Right atrium auricular region (tissue), 2 donors: ENCODE measurements at regions not wholly inside any gene's neighbourhood (a gene's known extent, or its start where the extent isn't known, plus 50 kb on each side); places are given as distances from the start of the nearest gene placed in this dataset.

Experiments
- DNase-seq: peaks from one replicate; pipeline ENCODE4 v3.0.0-alpha.2; 2019; ENCODE audit warnings: low spot score
- H3K27ac ChIP-seq, 2 donors: fragments of 200-600 bp; sonication (generic); 1 replicate in 1 of 2; 2 replicates in 1 of 2; pipeline ENCODE4 v1.5.1; 2016 to 2019
- H3K27me3 ChIP-seq, 2 donors: fragments of 200-600 bp; sonication (generic); one replicate each; pipeline versions ENCODE4 v1.5.1 to v1.6.0; 2017 to 2019
- H3K36me3 ChIP-seq: fragments of 200-600 bp; sonication (generic); one replicate; pipeline ENCODE4 v1.5.1; 2016
- H3K4me1 ChIP-seq, 2 donors: fragments of 200-600 bp; sonication (generic); one replicate each; pipeline versions ENCODE4 v1.5.1 to v1.6.0; 2017 to 2019
- H3K4me3 ChIP-seq, 2 donors: fragments of 200-600 bp; sonication (generic); 1 replicate in 1 of 2; 2 replicates in 1 of 2; pipeline ENCODE4 v1.5.1; 2017 to 2019; ENCODE audit warnings: mild to moderate bottlenecking in 1 of 2, moderate library complexity in 1 of 2
- H3K9me3 ChIP-seq, 2 donors: fragments of 200-600 bp; sonication (generic); one replicate each; pipeline ENCODE4 v1.5.1; 2019
- CTCF ChIP-seq, 2 donors: fragments of 200-600 bp; sonication (generic); IDR thresholded peaks; one replicate each; pipeline ENCODE4 v1.5.1; 2019; ENCODE audit warnings: antibody characterized with exemption in 2 of 2

- no peaks in the 10 kb centered on the region for H3K27me3 ChIP-seq
- TF ChIP-seq CTCF (IDR thresholded peaks at IDR 0.05) = no peak
- H3K9me3 ChIP-seq = no peaks in the 10 kb centered on the region
- no peak overlapping the region for H3K27ac ChIP-seq
- no peak for DNase-seq
- no peak overlapping the region for H3K4me3 ChIP-seq
- no peaks in the 10 kb centered on the region for H3K4me1 ChIP-seq
- no peaks in the 10 kb centered on the region for H3K36me3 ChIP-seq
Observed at GRCh38 chr4:20603671-20604313, 96.5 kb upstream of the PACRGL start.

- Histone ChIP-seq H3K9me3 (no peaks in the 10 kb centered on the region), H3K27ac (no peak overlapping the region), H3K36me3 (no peaks in the 10 kb centered on the region), H3K4me1 (no peaks in the 10 kb centered on the region), H3K4me3 (no peak overlapping the region), H3K27me3 (no peaks in the 10 kb centered on the region)
- TF ChIP-seq CTCF (IDR thresholded peaks at IDR 0.05) = no peak
- no peak for DNase-seq
Observed at GRCh38 chr4:20612313-20612712, 87.9 kb upstream of the PACRGL start.

GRCh38 chr4:20614816-20615215 is 85.4 kb upstream of the PACRGL start:
- DNase-seq = no peak
- TF ChIP-seq CTCF (IDR thresholded peaks at IDR 0.05) = no peak
- Histone ChIP-seq H3K36me3 (no peaks in the 10 kb centered on the region), H3K9me3 (no peaks in the 10 kb centered on the region), H3K4me3 (no peak overlapping the region), H3K4me1 (no peaks in the 10 kb centered on the region), H3K27ac (no peak overlapping the region), H3K27me3 (no peaks in the 10 kb centered on the region)

GRCh38 chr4:20615486-20616260 is 84.6 kb upstream of the PACRGL start:
- Histone ChIP-seq H3K27ac (no peak overlapping the region), H3K9me3 (no peaks in the 10 kb centered on the region), H3K4me3 (no peak overlapping the region), H3K4me1 (no peaks in the 10 kb centered on the region), H3K27me3 (no peaks in the 10 kb centered on the region), H3K36me3 (no peaks in the 10 kb centered on the region)
- no peak for DNase-seq
- TF ChIP-seq CTCF (IDR thresholded peaks at IDR 0.05) = no peak

GRCh38 chr4:20616313-20616712 is 83.9 kb upstream of the PACRGL start:
- no peak overlapping the region for H3K4me3 ChIP-seq
- H3K9me3 ChIP-seq = no peaks in the 10 kb centered on the region
- no peak for DNase-seq
- TF ChIP-seq CTCF (IDR thresholded peaks at IDR 0.05) = no peak
- no peak overlapping the region for H3K27ac ChIP-seq
- no peaks in the 10 kb centered on the region for H3K36me3 ChIP-seq
- no peaks in the 10 kb centered on the region for H3K4me1 ChIP-seq
- no peaks in the 10 kb centered on the region for H3K27me3 ChIP-seq
